Prostate gland (tissue), 2 donors: ENCODE measurements at regions not wholly inside any gene's neighbourhood (a gene's known extent, or its start where the extent isn't known, plus 50 kb on each side); places are given as distances from the start of the nearest gene placed in this dataset.

Experiments
- CTCF ChIP-seq, 4 experiments: fragments of 200-600 bp in 2 of 4; fragments of 450-650 bp in 2 of 4; sonication (generic) in 2 of 4; IDR thresholded peaks; 1 replicate in 3 of 4; 2 replicates in 1 of 4; pipeline ENCODE4 v1.5.1; 2016 to 2019; ENCODE audit warnings: antibody characterized with exemption in 4 of 4, mild to moderate bottlenecking in 2 of 4, moderate library complexity in 2 of 4
- POLR2A ChIP-seq: fragments of 450-650 bp; IDR thresholded peaks from one replicate; pipeline ENCODE4 v1.6.1; 2016; ENCODE audit warnings: antibody characterized with exemption, mild to moderate bottlenecking
- POLR2AphosphoS5 ChIP-seq: sonication (generic); formaldehyde crosslinking; IDR thresholded peaks from one replicate; pipeline ENCODE4 v1.6.1; 2017; ENCODE audit warnings: antibody characterized with exemption

- TF ChIP-seq CTCF (IDR thresholded peaks at IDR 0.05): no peak
- TF ChIP-seq POLR2AphosphoS5: no peak
- no peak for TF ChIP-seq POLR2A
Observed at GRCh38 chr2:14120376-14120775, 512.1 kb upstream of the LRATD1 start.
